Endodermal cell (in vitro differentiated cells): ENCODE measurements at regions not wholly inside any gene's neighbourhood (a gene's known extent, or its start where the extent isn't known, plus 50 kb on each side); places are given as distances from the start of the nearest gene placed in this dataset.

Source experiments
- DNase-seq: peaks from one replicate; pipeline ENCODE4 v3.0.0-alpha.2; 2017
- H3K27ac ChIP-seq: 2 replicates; pipeline ENCODE4 v1.5.1; 2013; ENCODE audit warnings: mild to moderate bottlenecking, low read depth, low read length, moderate library complexity
- H3K27me3 ChIP-seq: 2 replicates; pipeline ENCODE4 v1.6.1; 2013; ENCODE audit warnings: mild to moderate bottlenecking, low read length, moderate library complexity; ENCODE audit not compliant: insufficient read depth, control insufficient read depth, poor library complexity, severe bottlenecking
- H3K36me3 ChIP-seq: 2 replicates; pipeline ENCODE4 v1.7.0; 2013; ENCODE audit warnings: mild to moderate bottlenecking, low read length, moderate library complexity; ENCODE audit not compliant: control insufficient read depth, insufficient read depth
- H3K4me1 ChIP-seq: one replicate; pipeline ENCODE4 v1.7.0; 2013; ENCODE audit warnings: low read length; ENCODE audit not compliant: control insufficient read depth, insufficient read depth
- H3K4me3 ChIP-seq: 2 replicates; pipeline ENCODE4 v1.5.1; 2013; ENCODE audit warnings: mild to moderate bottlenecking, low read length, moderate library complexity
- H3K9ac ChIP-seq: 2 replicates; pipeline ENCODE4 v1.6.1; 2013; ENCODE audit warnings: mild to moderate bottlenecking, low read length, moderate library complexity; ENCODE audit not compliant: poor library complexity, severe bottlenecking; ENCODE audit errors: extremely low read depth
- H3K9me3 ChIP-seq: 2 replicates; pipeline ENCODE4 v1.6.1; 2013; ENCODE audit warnings: mild to moderate bottlenecking, low read length, moderate library complexity; ENCODE audit not compliant: control insufficient read depth
- H3K27ac Mint-ChIP-seq: 2 replicates; pipeline ENCODE4 v1.8.0; 2020; ENCODE audit warnings: mixed read lengths
- H3K27me3 Mint-ChIP-seq: 2 replicates; pipeline ENCODE4 v1.8.0; 2021; ENCODE audit warnings: mild to moderate bottlenecking, mixed read lengths; ENCODE audit not compliant: insufficient read depth
- H3K36me3 Mint-ChIP-seq: 2 replicates; pipeline ENCODE4 v1.8.0; 2020; ENCODE audit warnings: low read depth, mixed read lengths
- H3K4me1 Mint-ChIP-seq: 2 replicates; pipeline ENCODE4 v1.8.0; 2020; ENCODE audit warnings: mixed read lengths
- H3K4me3 Mint-ChIP-seq: 2 replicates; pipeline ENCODE4 v1.8.0; 2020; ENCODE audit warnings: mild to moderate bottlenecking, moderate library complexity, mixed read lengths
- H3K9me3 Mint-ChIP-seq: 2 replicates; pipeline ENCODE4 v1.8.0; 2020; ENCODE audit warnings: mild to moderate bottlenecking, mixed read lengths
- CTCF ChIP-seq: fragments of 200-600 bp; sonication (generic); conservative IDR thresholded peaks from 2 replicates; pipeline ENCODE4 v1.5.0; 2021; ENCODE audit warnings: antibody characterized with exemption, mild to moderate bottlenecking
- WGBS, 2 experiments: methylation state at CpG; one replicate each; pipeline versions ENCODE4 v1.1.5 to v1.1.7; 2013; ENCODE audit warnings: missing lambda C conversion rate in 2 of 2, mixed read lengths in 1 of 2; ENCODE audit not compliant: insufficient coverage in 1 of 2, insufficient read length in 1 of 2; 5-methylcytosine and 5-hydroxymethylcytosine counted together

- Histone ChIP-seq H3K36me3 (no peaks in the 10 kb centered on the region), H3K27ac (no peak overlapping the region), H3K9ac (no peak overlapping the region), H3K4me1 (no peaks in the 10 kb centered on the region), H3K4me3 (no peak overlapping the region), H3K9me3 (no peaks in the 10 kb centered on the region), H3K27me3 (no peaks in the 10 kb centered on the region)
- Mint-ChIP-seq H3K36me3 (peaks cover 4% of the 10 kb centered on the region), H3K4me3 (no peak overlapping the region), H3K4me1 (no peaks in the 10 kb centered on the region), H3K27me3 (no peaks in the 10 kb centered on the region), H3K27ac (no peak overlapping the region), H3K9me3 (peaks cover 3% of the 10 kb centered on the region)
- 89 to 98% methylated on average over 8 to 25 of the region's 25 CpGs for WGBS, 2 experiments
- TF ChIP-seq CTCF = no peak
- DNase-seq = no peak
Measured at GRCh38 chr18:77517901-77518300, 268.3 kb downstream of the GALR1 start.

GRCh38 chr18:77520767-77521166, 271.1 kb downstream of the GALR1 start:
- no peak for TF ChIP-seq CTCF
- Mint-ChIP-seq H3K27ac (no peak overlapping the region), H3K36me3 (peaks cover 4% of the 10 kb centered on the region)

GRCh38 chr18:77522051-77522675, 272.5 kb downstream of the GALR1 start:
- H3K27ac ChIP-seq = no peak overlapping the region
- H3K4me3 ChIP-seq = no peak overlapping the region
- no peaks in the 10 kb centered on the region for H3K27me3 Mint-ChIP-seq
- H3K4me1 ChIP-seq = no peaks in the 10 kb centered on the region
- H3K4me3 Mint-ChIP-seq = no peak overlapping the region
- H3K4me1 Mint-ChIP-seq = peaks cover 2% of the 10 kb centered on the region
- TF ChIP-seq CTCF = no peak
- no peak overlapping the region for H3K9ac ChIP-seq
- H3K27ac Mint-ChIP-seq = no peak overlapping the region
- DNase-seq = no peak
- H3K36me3 ChIP-seq = no peaks in the 10 kb centered on the region
- peaks cover 6% of the 10 kb centered on the region for H3K36me3 Mint-ChIP-seq
- no peaks in the 10 kb centered on the region for H3K9me3 Mint-ChIP-seq
- no peaks in the 10 kb centered on the region for H3K9me3 ChIP-seq
- no peaks in the 10 kb centered on the region for H3K27me3 ChIP-seq
- 89% methylated on average over 8 to 9 of the region's 9 CpGs for WGBS, 2 experiments

More at GRCh38 chr18:77520767-77521166, 271.1 kb downstream of the GALR1 start:
- H3K27ac ChIP-seq = no peak overlapping the region
- H3K4me3 ChIP-seq = no peak overlapping the region
- no peaks in the 10 kb centered on the region for H3K27me3 ChIP-seq
- H3K4me1 ChIP-seq = no peaks in the 10 kb centered on the region
- peaks cover 2% of the 10 kb centered on the region for H3K4me1 Mint-ChIP-seq
- H3K9me3 ChIP-seq = no peaks in the 10 kb centered on the region
- H3K4me3 Mint-ChIP-seq = no peak overlapping the region
- H3K36me3 ChIP-seq = no peaks in the 10 kb centered on the region
- DNase-seq = no peak
- whole genome bisulfite sequencing, 2 experiments = 95 to 97% methylated on average over 3 to 5 of the region's 5 CpGs
- no peak overlapping the region for H3K9ac ChIP-seq
- no peaks in the 10 kb centered on the region for H3K27me3 Mint-ChIP-seq
- no peaks in the 10 kb centered on the region for H3K9me3 Mint-ChIP-seq
